ENCODE measurements at regions not wholly inside any gene's neighbourhood (a gene's known extent, or its start where the extent isn't known, plus 50 kb on each side); places are given as distances from the start of the nearest gene placed in this dataset.
"Not testable (repeated sequence)": the region's sequence is repeated elsewhere in the genome, so short reads cannot be mapped to it uniquely, and the experiment has no call there.

GRCh38 chr9:106467113-106467864 is 395.7 kb upstream of the ZNF462 start:
- DNase-seq = no peak

- DNase-seq = no peak
Measured at GRCh38 chr9:106467865-106468164, 395.2 kb upstream of the ZNF462 start.

GRCh38 chr9:106468431-106468830 is 394.5 kb upstream of the ZNF462 start:
- DNase-seq = no peak

- no peak for DNase-seq
Measured at GRCh38 chr9:106478312-106478711, 384.7 kb upstream of the ZNF462 start.

GRCh38 chr9:106478727-106479126 is 384.2 kb upstream of the ZNF462 start:
- no peak for DNase-seq

- DNase-seq = no peak
Measured at GRCh38 chr9:106479679-106480078, 383.3 kb upstream of the ZNF462 start.

GRCh38 chr9:106481013-106481609 is 381.9 kb upstream of the ZNF462 start:
- DNase-seq = no peak

- DNase-seq = no peak
Measured at GRCh38 chr9:106482733-106483132, 380.2 kb upstream of the ZNF462 start.

- no peak for DNase-seq
Measured at GRCh38 chr9:106486685-106487084, 376.3 kb upstream of the ZNF462 start.

- no peak for DNase-seq
Measured at GRCh38 chr9:106487266-106487665, 375.7 kb upstream of the ZNF462 start.

GRCh38 chr9:106492126-106492525 is 370.8 kb upstream of the ZNF462 start:
- DNase-seq = not testable (repeated sequence)

- DNase-seq = no peak
Measured at GRCh38 chr9:106500171-106500570, 362.8 kb upstream of the ZNF462 start.

GRCh38 chr9:106501210-106501609 is 361.8 kb upstream of the ZNF462 start:
- DNase-seq = not testable (repeated sequence)

GRCh38 chr9:106502930-106503329 is 360.0 kb upstream of the ZNF462 start:
- no peak for DNase-seq

GRCh38 chr9:106503759-106504158 is 359.2 kb upstream of the ZNF462 start:
- no peak for DNase-seq

- no peak for DNase-seq
Measured at GRCh38 chr9:106526716-106527204, 336.2 kb upstream of the ZNF462 start.

- no peak for DNase-seq
Measured at GRCh38 chr9:106528158-106528557, 334.8 kb upstream of the ZNF462 start.

GRCh38 chr9:106529616-106530015 is 333.4 kb upstream of the ZNF462 start:
- DNase-seq = no peak

- DNase-seq = no peak
Measured at GRCh38 chr9:106531491-106531890, 331.5 kb upstream of the ZNF462 start.

GRCh38 chr9:106532306-106533015 is 330.5 kb upstream of the ZNF462 start:
- no peak for DNase-seq

- no peak for DNase-seq
Measured at GRCh38 chr9:106534800-106535199, 328.2 kb upstream of the ZNF462 start.

- no peak for DNase-seq
Measured at GRCh38 chr9:106535439-106535838, 327.5 kb upstream of the ZNF462 start.

GRCh38 chr9:106557996-106558667 is 304.8 kb upstream of the ZNF462 start:
- DNase-seq = no peak

GRCh38 chr9:106560540-106560939 is 302.4 kb upstream of the ZNF462 start:
- DNase-seq = no peak

Measured in AML-193 (cell line).